Type B pancreatic cell (in vitro differentiated cells): ENCODE measurements at regions not wholly inside any gene's neighbourhood (a gene's known extent, or its start where the extent isn't known, plus 50 kb on each side); places are given as distances from the start of the nearest gene placed in this dataset.

ENCODE experiments used
- DNase-seq: peaks from one replicate; pipeline ENCODE4 v3.0.0; 2021; ENCODE audit warnings: mixed read lengths; ENCODE audit not compliant: unreplicated experiment; ENCODE audit errors: extremely low spot score
- H3K27ac Mint-ChIP-seq: 2 replicates; pipeline ENCODE4 v1.8.0; 2021; ENCODE audit warnings: mild to moderate bottlenecking, mixed read lengths
- H3K27me3 Mint-ChIP-seq: 2 replicates; pipeline ENCODE4 v1.8.0; 2021; ENCODE audit warnings: mixed read lengths
- H3K36me3 Mint-ChIP-seq: 2 replicates; pipeline ENCODE4 v1.8.0; 2021; ENCODE audit warnings: mixed read lengths
- H3K4me1 Mint-ChIP-seq: one replicate; pipeline ENCODE4 v1.8.0; 2021; ENCODE audit warnings: mixed read lengths; ENCODE audit not compliant: unreplicated experiment
- H3K4me3 Mint-ChIP-seq: 2 replicates; pipeline ENCODE4 v1.8.0; 2021; ENCODE audit warnings: mild to moderate bottlenecking, mixed read lengths
- H3K9me3 Mint-ChIP-seq: 2 replicates; pipeline ENCODE4 v1.8.0; 2021; ENCODE audit warnings: mixed read lengths
- TF ChIP-seq, protein P1 (sequence below): fragments of 200-600 bp; sonication (generic); conservative IDR thresholded peaks from 2 replicates; pipeline ENCODE4 v1.5.0; 2021; ENCODE audit warnings: antibody characterized with exemption, mild to moderate bottlenecking

DNA sequence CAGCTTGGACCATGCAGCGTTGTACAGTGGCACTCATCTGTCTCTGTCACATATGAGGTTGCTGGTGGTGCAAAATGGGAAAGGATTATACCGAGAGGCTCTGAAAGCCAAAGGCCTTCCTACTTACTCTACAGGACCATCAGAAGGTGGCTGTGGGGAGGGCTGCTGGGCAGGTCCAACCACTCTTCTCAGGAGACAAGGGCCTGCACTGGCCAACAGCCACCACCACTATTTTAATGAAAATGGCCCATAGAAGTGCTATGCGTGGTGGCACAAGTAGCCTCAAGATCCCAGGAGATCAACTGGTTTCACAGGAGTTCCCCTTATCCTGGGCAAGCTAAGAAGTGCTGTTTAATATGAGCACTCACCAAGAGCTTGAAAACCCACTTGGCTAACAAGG is 52.3 kb downstream of the MRPL57 start:
- Mint-ChIP-seq H3K36me3 (no peaks in the 10 kb centered on the region), H3K27me3 (no peaks in the 10 kb centered on the region), H3K9me3 (no peaks in the 10 kb centered on the region), H3K4me3 (no peak overlapping the region), H3K27ac (no peak overlapping the region), H3K4me1 (peaks cover under 1% of the 10 kb centered on the region)
- no peak for DNase-seq
- TF ChIP-seq, protein P1, sequence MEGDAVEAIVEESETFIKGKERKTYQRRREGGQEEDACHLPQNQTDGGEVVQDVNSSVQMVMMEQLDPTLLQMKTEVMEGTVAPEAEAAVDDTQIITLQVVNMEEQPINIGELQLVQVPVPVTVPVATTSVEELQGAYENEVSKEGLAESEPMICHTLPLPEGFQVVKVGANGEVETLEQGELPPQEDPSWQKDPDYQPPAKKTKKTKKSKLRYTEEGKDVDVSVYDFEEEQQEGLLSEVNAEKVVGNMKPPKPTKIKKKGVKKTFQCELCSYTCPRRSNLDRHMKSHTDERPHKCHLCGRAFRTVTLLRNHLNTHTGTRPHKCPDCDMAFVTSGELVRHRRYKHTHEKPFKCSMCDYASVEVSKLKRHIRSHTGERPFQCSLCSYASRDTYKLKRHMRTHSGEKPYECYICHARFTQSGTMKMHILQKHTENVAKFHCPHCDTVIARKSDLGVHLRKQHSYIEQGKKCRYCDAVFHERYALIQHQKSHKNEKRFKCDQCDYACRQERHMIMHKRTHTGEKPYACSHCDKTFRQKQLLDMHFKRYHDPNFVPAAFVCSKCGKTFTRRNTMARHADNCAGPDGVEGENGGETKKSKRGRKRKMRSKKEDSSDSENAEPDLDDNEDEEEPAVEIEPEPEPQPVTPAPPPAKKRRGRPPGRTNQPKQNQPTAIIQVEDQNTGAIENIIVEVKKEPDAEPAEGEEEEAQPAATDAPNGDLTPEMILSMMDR, result no peak

DNA sequence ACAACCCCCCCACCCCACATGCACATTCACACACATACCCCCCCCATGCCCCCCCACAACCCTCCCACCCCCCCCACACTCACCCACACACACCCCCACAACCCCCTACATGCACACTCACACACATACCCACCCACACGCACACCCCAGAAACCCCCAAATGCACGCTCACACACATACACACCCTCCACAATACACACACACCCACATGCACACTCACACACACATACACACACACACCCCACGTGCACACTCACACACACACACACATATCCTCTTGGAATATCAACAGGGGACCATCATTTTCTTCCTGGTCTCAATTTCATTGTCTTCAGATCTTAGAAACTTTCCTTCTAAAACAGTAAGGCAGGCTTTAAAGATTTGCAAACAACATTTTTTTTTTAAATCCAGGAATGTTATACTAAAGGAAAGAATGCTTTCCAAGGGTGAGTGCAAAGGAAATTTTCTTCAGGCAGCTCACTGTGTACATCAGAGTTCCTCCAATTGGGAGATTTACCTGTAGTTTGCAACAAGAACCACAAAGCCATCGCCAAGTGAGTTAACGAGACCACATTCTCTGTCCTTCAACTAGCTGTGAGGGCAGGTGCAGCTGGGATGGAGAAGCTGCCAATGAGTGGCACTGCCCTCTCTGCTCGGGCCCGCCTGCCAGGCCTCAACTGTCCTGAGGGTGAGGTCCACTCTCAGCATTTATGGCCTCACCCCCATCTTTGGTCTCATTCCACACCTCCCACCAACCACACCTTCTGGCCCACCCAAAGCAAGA is 53.0 kb downstream of the MRPL57 start:
- Mint-ChIP-seq H3K27me3 (no peaks in the 10 kb centered on the region), H3K9me3 (no peaks in the 10 kb centered on the region), H3K27ac (no peak overlapping the region), H3K4me1 (peaks cover 6% of the 10 kb centered on the region), H3K36me3 (no peaks in the 10 kb centered on the region), H3K4me3 (no peak overlapping the region)
- no peak for DNase-seq
- TF ChIP-seq, protein P1, result no peak

- Mint-ChIP-seq H3K4me3 (no peak overlapping the region), H3K27me3 (no peaks in the 10 kb centered on the region), H3K9me3 (no peaks in the 10 kb centered on the region), H3K36me3 (no peaks in the 10 kb centered on the region), H3K4me1 (peaks cover 10% of the 10 kb centered on the region), H3K27ac (no peak overlapping the region)
- TF ChIP-seq, protein P1, result no peak
- DNase-seq, result no peak
Measured at GRCh38 chr13:21230516-21230915, 54.1 kb downstream of the MRPL57 start.

DNA sequence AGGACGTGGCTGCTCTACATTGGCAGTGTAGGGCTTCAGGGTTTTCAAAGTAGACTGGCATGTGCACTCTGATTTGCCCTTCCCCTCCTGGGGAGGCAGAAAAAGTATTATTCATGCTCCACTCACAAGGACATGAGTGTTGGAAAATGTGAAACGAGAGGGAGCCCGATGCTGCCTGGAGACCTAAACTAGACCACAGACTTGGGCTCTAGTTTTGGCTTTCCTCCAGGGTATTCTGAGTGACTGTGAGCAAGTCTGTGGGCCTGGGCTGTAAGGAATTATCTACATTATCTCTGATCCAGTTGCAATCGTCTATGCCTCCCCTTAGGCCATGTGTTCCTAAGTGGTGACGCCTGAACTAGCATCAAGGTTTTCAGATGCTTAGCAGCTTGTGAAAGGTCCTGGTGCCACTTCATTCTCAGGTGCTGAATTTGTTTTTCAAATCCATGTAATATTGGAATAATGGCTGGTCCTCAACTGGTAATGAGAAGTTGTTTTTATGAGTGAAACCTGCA is 55.0 kb downstream of the MRPL57 start:
- Mint-ChIP-seq H3K4me3 (no peak overlapping the region), H3K4me1 (peaks cover 10% of the 10 kb centered on the region), H3K27ac (no peak overlapping the region), H3K9me3 (no peaks in the 10 kb centered on the region), H3K36me3 (no peaks in the 10 kb centered on the region), H3K27me3 (no peaks in the 10 kb centered on the region)
- DNase-seq, result no peak
- TF ChIP-seq, protein P1, result no peak

DNA sequence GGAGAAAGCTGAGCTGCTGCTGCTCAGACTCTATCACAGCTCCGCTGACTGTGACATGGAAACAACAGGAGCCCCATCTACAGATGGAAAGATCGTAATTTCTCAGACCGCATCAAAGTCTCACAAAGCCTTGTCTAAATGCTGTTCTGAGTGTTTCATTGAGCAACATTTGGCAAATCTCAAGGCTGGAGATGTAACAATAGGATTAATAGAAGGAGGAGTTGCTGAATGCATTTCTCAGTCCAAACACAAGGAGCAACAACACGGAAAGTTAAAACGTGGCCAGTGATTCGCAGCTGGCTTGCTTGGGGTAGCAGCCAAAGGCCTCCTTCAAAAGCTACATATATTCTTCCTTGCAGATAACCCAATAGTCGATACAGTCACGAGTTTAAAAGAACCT is 55.7 kb downstream of the MRPL57 start:
- TF ChIP-seq, protein P1, result no peak
- Mint-ChIP-seq H3K4me1 (peaks cover 10% of the 10 kb centered on the region), H3K27me3 (no peaks in the 10 kb centered on the region), H3K9me3 (no peaks in the 10 kb centered on the region), H3K27ac (no peak overlapping the region), H3K36me3 (no peaks in the 10 kb centered on the region), H3K4me3 (no peak overlapping the region)
- DNase-seq, result no peak
